Spleen (tissue), 7 donors: ENCODE measurements at regions not wholly inside any gene's neighbourhood (a gene's known extent, or its start where the extent isn't known, plus 50 kb on each side); places are given as distances from the start of the nearest gene placed in this dataset.

ENCODE experiments used
- CTCF ChIP-seq, 11 experiments: fragments of 200-600 bp in 7 of 11; fragments of 450-650 bp in 4 of 11; sonication (generic) in 4 of 11; IDR thresholded peaks in 8 of 11; conservative IDR thresholded peaks in 3 of 11; 1 replicate in 7 of 11; 2 replicates in 4 of 11; pipeline versions ENCODE4 v1.4.0 to v1.8.0; 2016 to 2021; ENCODE audit warnings: antibody characterized with exemption in 11 of 11, inconsistent platforms in 4 of 11, mild to moderate bottlenecking in 1 of 11
- POLR2A ChIP-seq, 3 donors: fragments of 450-650 bp; IDR thresholded peaks; one replicate each; pipeline ENCODE4 v1.5.1; 2017; ENCODE audit warnings: antibody characterized with exemption in 3 of 3, mild to moderate bottlenecking in 1 of 3
- POLR2AphosphoS5 ChIP-seq, 3 donors: sonication (generic); formaldehyde crosslinking; IDR thresholded peaks; one replicate each; pipeline ENCODE4 v1.5.1; 2017; ENCODE audit warnings: antibody characterized with exemption in 3 of 3
- donor health status: DM: no; HTN: no; CAD: no; lungs with moderate emphysema.
- donor health status: DM: no; HTN: no; CAD: no.
- donor health status: DM: no; HTN: no; CAD: no.

- TF ChIP-seq CTCF (IDR thresholded peaks at IDR 0.05 in 8 of 11, conservative IDR thresholded peaks at IDR 0.05 in 3 of 11) (no peak), POLR2AphosphoS5 (IDR thresholded peaks at IDR 0.05) (no peak), POLR2A (IDR thresholded peaks at IDR 0.05) (no peak)
These were observed 502.7 kb downstream of the SOX2 start for GRCh38 chr3:182214416-182214815.
